ENCODE measurements at regions not wholly inside any gene's neighbourhood (a gene's known extent, or its start where the extent isn't known, plus 50 kb on each side); places are given as distances from the start of the nearest gene placed in this dataset.

- H3K27ac ChIP-seq (ENCODE audit: low read depth) = no peak overlapping the region
- no peak for DNase-seq (ENCODE audit: extremely low spot score)
- WGBS = 68% methylated on average over 17 of the region's 17 CpGs
- no peaks in the 10 kb centered on the region for H3K36me3 ChIP-seq (ENCODE audit: insufficient read depth)
- no peak overlapping the region for H3K4me3 ChIP-seq (ENCODE audit: low read depth, low read length)
- no peaks in the 10 kb centered on the region for H3K4me1 ChIP-seq (ENCODE audit: insufficient read depth)
Measured at GRCh38 chr17:79668344-79669250, 57.7 kb upstream of the RBFOX3 start.

- H3K4me1 ChIP-seq (ENCODE audit: insufficient read depth) = no peaks in the 10 kb centered on the region
- 94% methylated on average over 8 of the region's 8 CpGs for WGBS
Measured at GRCh38 chr17:79667746-79668145, 56.9 kb upstream of the RBFOX3 start.

GRCh38 chr17:79667121-79667715 is 56.4 kb upstream of the RBFOX3 start:
- no peak overlapping the region for H3K4me3 ChIP-seq (ENCODE audit: low read depth, low read length)
- DNase-seq (ENCODE audit: extremely low spot score) = no peak
- H3K4me1 ChIP-seq (ENCODE audit: insufficient read depth) = no peaks in the 10 kb centered on the region
- no peaks in the 10 kb centered on the region for H3K36me3 ChIP-seq (ENCODE audit: insufficient read depth)
- no peak overlapping the region for H3K27ac ChIP-seq (ENCODE audit: low read depth)
- 88% methylated on average over 14 of the region's 14 CpGs for WGBS

More at GRCh38 chr17:79667746-79668145, 56.9 kb upstream of the RBFOX3 start:
- H3K36me3 ChIP-seq (ENCODE audit: insufficient read depth) = no peaks in the 10 kb centered on the region
- no peak overlapping the region for H3K27ac ChIP-seq (ENCODE audit: low read depth)
- DNase-seq (ENCODE audit: extremely low spot score) = no peak
- no peak overlapping the region for H3K4me3 ChIP-seq (ENCODE audit: low read depth, low read length)

- 79% methylated on average over 7 of the region's 7 CpGs for WGBS
- Histone ChIP-seq H3K4me3 (ENCODE audit: low read depth, low read length) (no peak overlapping the region), H3K4me1 (ENCODE audit: insufficient read depth) (no peaks in the 10 kb centered on the region), H3K36me3 (ENCODE audit: insufficient read depth) (no peaks in the 10 kb centered on the region), H3K27ac (ENCODE audit: low read depth) (no peak overlapping the region)
- DNase-seq (ENCODE audit: extremely low spot score) = no peak
Measured at GRCh38 chr17:79666111-79666510, 55.3 kb upstream of the RBFOX3 start.

GRCh38 chr17:79664930-79665737 is 54.3 kb upstream of the RBFOX3 start:
- H3K4me1 ChIP-seq (ENCODE audit: insufficient read depth) = no peaks in the 10 kb centered on the region
- DNase-seq (ENCODE audit: extremely low spot score) = peak; percentile 63
- WGBS = 12% methylated on average over 22 of the region's 22 CpGs
- H3K4me3 ChIP-seq (ENCODE audit: low read depth, low read length) = peak overlapping the region; percentile 1
- H3K36me3 ChIP-seq (ENCODE audit: insufficient read depth) = no peaks in the 10 kb centered on the region
- H3K27ac ChIP-seq (ENCODE audit: low read depth) = peak overlapping the region; percentile 3

- H3K4me3 ChIP-seq (ENCODE audit: low read depth, low read length) = no peak overlapping the region
- no peak for DNase-seq (ENCODE audit: extremely low spot score)
- H3K36me3 ChIP-seq (ENCODE audit: insufficient read depth) = no peaks in the 10 kb centered on the region
- no peak overlapping the region for H3K27ac ChIP-seq (ENCODE audit: low read depth)
- no peaks in the 10 kb centered on the region for H3K4me1 ChIP-seq (ENCODE audit: insufficient read depth)
Measured at GRCh38 chr17:79661292-79662041, 50.6 kb upstream of the RBFOX3 start.

Data from urinary bladder (tissue), 3 donors.